Spleen (tissue), 11 donors: ENCODE measurements at regions not wholly inside any gene's neighbourhood (a gene's known extent, or its start where the extent isn't known, plus 50 kb on each side); places are given as distances from the start of the nearest gene placed in this dataset.

Experiments used
- DNase-seq: peaks from one replicate; pipeline ENCODE4 v3.0.0-alpha.2; 2020
- H3K27ac ChIP-seq, 8 donors: fragments of 200-600 bp; sonication (generic) in 7 of 8; 1 replicate in 4 of 8; 2 replicates in 4 of 8; pipeline versions ENCODE4 v1.5.0 to v1.8.0; 2016 to 2021; ENCODE audit warnings: inconsistent platforms in 4 of 8, mild to moderate bottlenecking in 4 of 8, moderate library complexity in 1 of 8
- H3K27me3 ChIP-seq, 7 donors: fragments of 200-600 bp; sonication (generic) in 6 of 7; replicated peaks in 1 of 7; 1 replicate in 4 of 7; 2 replicates in 3 of 7; pipeline versions ENCODE4 v1.5.0 to v1.8.0; 2016 to 2021; ENCODE audit warnings: inconsistent platforms in 3 of 7, mild to moderate bottlenecking in 1 of 7
- H3K36me3 ChIP-seq, 6 donors: fragments of 200-600 bp; sonication (generic) in 5 of 6; 1 replicate in 4 of 6; 2 replicates in 2 of 6; pipeline versions ENCODE4 v1.5.0 to v1.8.0; 2016 to 2021; ENCODE audit warnings: inconsistent platforms in 2 of 6
- H3K4me1 ChIP-seq, 6 donors: fragments of 200-600 bp; sonication (generic) in 5 of 6; 1 replicate in 3 of 6; 2 replicates in 3 of 6; pipeline versions ENCODE4 v1.5.0 to v1.8.0; 2016 to 2021; ENCODE audit warnings: inconsistent platforms in 3 of 6
- H3K4me3 ChIP-seq, 8 donors: fragments of 200-600 bp; sonication (generic) in 7 of 8; 1 replicate in 4 of 8; 2 replicates in 4 of 8; pipeline versions ENCODE4 v1.5.0 to v1.8.0; 2016 to 2021; ENCODE audit warnings: inconsistent platforms in 4 of 8, mild to moderate bottlenecking in 4 of 8, moderate library complexity in 2 of 8
- H3K9me3 ChIP-seq, 8 donors: fragments of 200-600 bp; sonication (generic) in 7 of 8; 1 replicate in 4 of 8; 2 replicates in 4 of 8; pipeline versions ENCODE4 v1.5.0 to v1.8.0; 2016 to 2021; ENCODE audit warnings: inconsistent platforms in 4 of 8
- CTCF ChIP-seq, 11 experiments: fragments of 200-600 bp in 7 of 11; fragments of 450-650 bp in 4 of 11; sonication (generic) in 4 of 11; IDR thresholded peaks in 8 of 11; conservative IDR thresholded peaks in 3 of 11; 1 replicate in 7 of 11; 2 replicates in 4 of 11; pipeline versions ENCODE4 v1.4.0 to v1.8.0; 2016 to 2021; ENCODE audit warnings: antibody characterized with exemption in 11 of 11, inconsistent platforms in 4 of 11, mild to moderate bottlenecking in 1 of 11
- POLR2A ChIP-seq, 3 donors: fragments of 450-650 bp; IDR thresholded peaks; one replicate each; pipeline ENCODE4 v1.5.1; 2017; ENCODE audit warnings: antibody characterized with exemption in 3 of 3, mild to moderate bottlenecking in 1 of 3
- POLR2AphosphoS5 ChIP-seq, 3 donors: sonication (generic); formaldehyde crosslinking; IDR thresholded peaks; one replicate each; pipeline ENCODE4 v1.5.1; 2017; ENCODE audit warnings: antibody characterized with exemption in 3 of 3
- WGBS, 5 donors: extraction: QIAGEN DNeasy Blood & Tissue Kit in 3 of 5; methylation state at CpG; one replicate each; pipeline versions ENCODE4 v1.1.5 to v1.1.7; 2013 to 2018; 5-methylcytosine and 5-hydroxymethylcytosine counted together
- intact Hi-C: fragments of 100-400 bp; cut with DNase I; formaldehyde crosslinking; loops from one replicate; pipeline ENCODE4 v1.15.0; 2023; ENCODE audit warnings: low total_unique reads
- donor health status: healthy with polysubstance abuse.
- donor health status: DM: no; HTN: no; CAD: no; lungs with moderate emphysema.
- donor health status: DM: no; HTN: no; CAD: no.
- donor health status: Bipolar disorder and iron deficiency.
- donor health status: healthy.
- donor health status: DM: no; HTN: no; CAD: no.
- donor health status: DM: yes; HTN: yes; CAD: no.

DNA sequence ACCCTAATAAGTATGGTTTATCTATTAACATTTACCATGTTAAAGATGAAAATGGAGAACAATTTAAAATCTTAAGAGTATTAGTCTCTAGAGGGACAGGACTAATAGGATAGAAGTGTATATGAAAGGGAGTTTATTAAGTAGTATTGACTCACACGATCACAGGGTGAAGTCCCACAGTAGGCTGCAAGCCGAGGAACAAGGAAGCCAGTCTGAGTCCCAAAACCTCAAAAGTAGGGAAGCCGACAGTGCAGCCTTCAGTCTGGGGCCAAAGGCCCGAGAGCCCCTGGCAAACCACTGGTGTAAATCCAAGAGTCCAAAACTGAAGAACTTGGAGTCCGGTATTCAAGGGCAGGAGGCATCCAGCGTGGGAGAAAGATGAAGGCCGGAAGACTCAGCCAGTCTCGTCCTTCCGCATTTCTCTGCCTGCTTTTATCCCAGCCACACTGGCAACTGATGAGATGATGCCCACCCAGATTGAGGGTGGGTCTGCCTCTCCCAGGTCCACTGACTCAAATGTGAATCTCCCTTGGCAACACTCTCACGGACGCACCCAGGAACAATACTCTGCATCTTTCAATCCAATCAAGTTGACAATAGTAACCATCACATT, 140.8 kb upstream of the FAM20C start:
- H3K36me3 ChIP-seq, result no peaks in the 10 kb centered on the region
- TF ChIP-seq CTCF (IDR thresholded peaks at IDR 0.05 in 8 of 11, conservative IDR thresholded peaks at IDR 0.05 in 3 of 11), result no peak
- no peak for TF ChIP-seq POLR2AphosphoS5 (IDR thresholded peaks at IDR 0.05)
- no peak for TF ChIP-seq POLR2A (IDR thresholded peaks at IDR 0.05)
- no peak for DNase-seq
- 86 to 94% (median 89%) methylated on average over 11 of the region's 11 CpGs for WGBS, 5 donors
- no peak overlapping the region for H3K4me3 ChIP-seq
- H3K27ac ChIP-seq, result no peak overlapping the region
- H3K4me1 ChIP-seq, result no peaks in the 10 kb centered on the region
- peaks cover 0 to 8% (median 0%) of the 10 kb centered on the region in 8 donors for H3K9me3 ChIP-seq
- H3K27me3 ChIP-seq, result peaks cover 0 to 5% (median 0%) of the 10 kb centered on the region in 7 donors
- intact Hi-C loops, result no loop called here

DNA sequence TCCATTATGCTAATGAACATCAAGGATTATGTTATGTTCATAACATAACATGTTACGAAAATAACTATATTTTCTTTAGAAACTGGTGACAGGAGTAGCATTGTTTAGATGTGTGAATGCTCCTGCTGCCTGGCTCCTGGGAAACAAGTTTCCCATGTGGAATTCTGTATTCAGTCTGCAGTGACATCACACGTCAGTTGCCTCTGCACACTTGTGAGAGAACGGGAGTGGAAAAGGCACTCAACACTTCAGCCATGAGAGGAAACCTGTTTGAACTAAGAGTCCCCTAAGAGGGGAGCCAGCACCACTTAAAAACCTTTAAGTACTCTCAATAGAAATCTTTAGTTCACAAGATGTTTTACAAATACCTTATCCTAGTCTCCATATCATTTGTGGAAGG, 140.3 kb upstream of the FAM20C start:
- Histone ChIP-seq H3K36me3 (no peaks in the 10 kb centered on the region), H3K4me3 (no peak overlapping the region), H3K4me1 (no peaks in the 10 kb centered on the region), H3K27me3 (no peaks in the 10 kb centered on the region), H3K9me3 (peaks cover 0 to 8% (median 0%) of the 10 kb centered on the region in 8 donors), H3K27ac (no peak overlapping the region)
- 66 to 83% (median 76%) methylated on average over 3 of the region's 3 CpGs for WGBS, 5 donors
- no peak for DNase-seq
- TF ChIP-seq POLR2AphosphoS5 (IDR thresholded peaks at IDR 0.05) (no peak), CTCF (IDR thresholded peaks at IDR 0.05 in 8 of 11, conservative IDR thresholded peaks at IDR 0.05 in 3 of 11) (no peak), POLR2A (IDR thresholded peaks at IDR 0.05) (no peak)
- intact Hi-C loops, result no loop called here

- Histone ChIP-seq H3K27ac (no peak overlapping the region), H3K4me1 (peaks cover 0 to 6% (median 0%) of the 10 kb centered on the region in 6 donors), H3K9me3 (peaks cover 0 to 8% (median 0%) of the 10 kb centered on the region in 8 donors), H3K27me3 (no peaks in the 10 kb centered on the region), H3K4me3 (no peak overlapping the region), H3K36me3 (no peaks in the 10 kb centered on the region)
- DNase-seq, result no peak
- 70 to 88% (median 85%) methylated on average over 1 of the region's 1 CpG for WGBS, 5 donors
- no peak for TF ChIP-seq POLR2AphosphoS5 (IDR thresholded peaks at IDR 0.05)
- no peak for TF ChIP-seq POLR2A (IDR thresholded peaks at IDR 0.05)
- TF ChIP-seq CTCF (IDR thresholded peaks at IDR 0.05 in 8 of 11, conservative IDR thresholded peaks at IDR 0.05 in 3 of 11), result no peak
- intact Hi-C loops, result no loop called here
These were observed 138.8 kb upstream of the FAM20C start for GRCh38 chr7:53531-53930.

DNA sequence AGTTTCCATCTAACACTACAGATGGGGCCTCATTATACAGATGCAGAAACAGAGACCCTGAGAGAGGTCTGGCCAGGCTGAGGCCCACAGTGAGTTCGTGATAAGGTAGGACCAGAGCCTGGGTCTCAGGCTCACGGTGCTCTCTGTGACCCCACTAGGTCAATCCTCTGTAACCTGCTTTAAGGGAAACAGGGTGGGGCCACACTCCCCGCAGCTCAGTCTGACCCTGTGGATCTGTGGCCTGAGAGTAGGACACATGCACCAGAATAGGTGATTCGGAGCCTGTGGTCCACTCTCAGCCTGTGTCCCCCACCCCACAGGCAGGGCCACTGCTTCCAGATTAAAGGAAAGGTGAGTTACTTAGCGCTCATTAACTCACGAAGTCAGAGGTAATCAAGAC, 137.8 kb upstream of the FAM20C start:
- H3K4me3 ChIP-seq, result no peak overlapping the region
- H3K9me3 ChIP-seq, result peaks cover 0 to 8% (median 0%) of the 10 kb centered on the region in 8 donors
- TF ChIP-seq POLR2A (IDR thresholded peaks at IDR 0.05) (no peak), CTCF (IDR thresholded peaks at IDR 0.05 in 8 of 11, conservative IDR thresholded peaks at IDR 0.05 in 3 of 11) (no peak), POLR2AphosphoS5 (IDR thresholded peaks at IDR 0.05) (no peak)
- no peaks in the 10 kb centered on the region for H3K27me3 ChIP-seq
- WGBS, 5 donors, result 70 to 94% (median 84%) methylated on average over 5 to 6 of the region's 6 CpGs
- no peak overlapping the region for H3K27ac ChIP-seq
- DNase-seq, result peak; percentile 19
- H3K4me1 ChIP-seq, result peaks cover 0 to 6% (median 0%) of the 10 kb centered on the region in 6 donors
- no peaks in the 10 kb centered on the region for H3K36me3 ChIP-seq
- intact Hi-C loops, result no loop called here
